OCI-LY1 (cell line): ENCODE measurements at regions not wholly inside any gene's neighbourhood (a gene's known extent, or its start where the extent isn't known, plus 50 kb on each side); places are given as distances from the start of the nearest gene placed in this dataset.

ENCODE experiments used
- EZH2 ChIP-seq: fragments of 200-600 bp; sonication (generic), shearing (Covaris generic); IDR thresholded peaks from 2 replicates; pipeline ENCODE4 v1.8.0; 2017; ENCODE audit warnings: borderline replicate concordance, mixed run types, mild to moderate bottlenecking, antibody characterized with exemption, low read length, moderate library complexity, mixed read lengths
- TF ChIP-seq, protein P1 (sequence below): fragments of 200-600 bp; sonication (generic), shearing (Covaris generic); IDR thresholded peaks from 2 replicates; pipeline ENCODE4 v1.5.1; 2017; ENCODE audit warnings: mild to moderate bottlenecking, antibody characterized with exemption, low read length, moderate library complexity, mixed read lengths

DNA sequence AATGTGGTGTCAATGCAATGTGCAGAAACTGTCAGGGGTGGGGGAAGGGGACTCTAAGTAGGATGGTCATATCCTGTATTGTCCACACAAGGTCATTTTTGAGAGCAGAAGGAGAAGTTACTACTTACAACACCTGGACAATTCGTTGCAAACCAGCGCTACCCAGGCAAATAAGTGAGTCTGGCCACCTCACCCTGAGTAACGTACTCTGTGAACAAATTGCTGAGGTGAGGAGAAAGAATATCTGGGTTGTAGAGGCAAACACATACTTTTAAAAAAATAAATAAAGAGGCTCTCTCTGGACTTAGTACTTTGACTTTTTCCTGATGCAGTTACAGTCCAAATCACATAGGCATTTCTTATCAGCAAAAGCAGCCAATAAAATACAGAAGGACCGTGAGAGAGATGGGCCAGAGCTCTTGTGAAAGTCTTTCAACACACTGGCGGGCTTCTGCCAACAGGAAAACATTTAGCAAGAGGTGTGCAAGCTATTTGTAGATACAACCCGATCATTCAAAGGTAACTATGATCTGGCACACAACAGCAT lies 268.2 kb upstream of the ID2 start:
- TF ChIP-seq, protein P1, sequence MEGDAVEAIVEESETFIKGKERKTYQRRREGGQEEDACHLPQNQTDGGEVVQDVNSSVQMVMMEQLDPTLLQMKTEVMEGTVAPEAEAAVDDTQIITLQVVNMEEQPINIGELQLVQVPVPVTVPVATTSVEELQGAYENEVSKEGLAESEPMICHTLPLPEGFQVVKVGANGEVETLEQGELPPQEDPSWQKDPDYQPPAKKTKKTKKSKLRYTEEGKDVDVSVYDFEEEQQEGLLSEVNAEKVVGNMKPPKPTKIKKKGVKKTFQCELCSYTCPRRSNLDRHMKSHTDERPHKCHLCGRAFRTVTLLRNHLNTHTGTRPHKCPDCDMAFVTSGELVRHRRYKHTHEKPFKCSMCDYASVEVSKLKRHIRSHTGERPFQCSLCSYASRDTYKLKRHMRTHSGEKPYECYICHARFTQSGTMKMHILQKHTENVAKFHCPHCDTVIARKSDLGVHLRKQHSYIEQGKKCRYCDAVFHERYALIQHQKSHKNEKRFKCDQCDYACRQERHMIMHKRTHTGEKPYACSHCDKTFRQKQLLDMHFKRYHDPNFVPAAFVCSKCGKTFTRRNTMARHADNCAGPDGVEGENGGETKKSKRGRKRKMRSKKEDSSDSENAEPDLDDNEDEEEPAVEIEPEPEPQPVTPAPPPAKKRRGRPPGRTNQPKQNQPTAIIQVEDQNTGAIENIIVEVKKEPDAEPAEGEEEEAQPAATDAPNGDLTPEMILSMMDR, result no peak
- TF ChIP-seq EZH2, result no peak
